ENCODE measurements at regions not wholly inside any gene's neighbourhood (a gene's known extent, or its start where the extent isn't known, plus 50 kb on each side); places are given as distances from the start of the nearest gene placed in this dataset.

DNA sequence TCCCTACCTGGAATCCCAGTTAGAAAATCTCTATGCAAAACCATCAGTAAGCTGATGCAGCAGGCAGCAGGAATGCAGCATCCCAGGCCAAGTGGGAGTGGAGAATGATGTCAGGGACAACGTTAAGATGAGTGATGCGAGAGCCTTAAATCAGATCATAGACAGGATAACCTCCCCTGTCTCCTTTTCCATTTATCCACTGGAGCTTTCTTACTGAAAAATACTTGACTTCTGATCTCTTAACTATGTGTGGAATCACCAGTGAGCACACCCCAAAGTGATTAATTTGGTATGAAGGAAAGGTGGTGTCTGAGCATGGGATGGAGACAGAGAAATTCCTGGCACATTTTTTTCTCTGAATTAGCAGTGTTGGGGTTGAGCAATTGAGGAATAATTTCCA lies 98.0 kb downstream of the RND3 start:
- TF ChIP-seq, protein P1, sequence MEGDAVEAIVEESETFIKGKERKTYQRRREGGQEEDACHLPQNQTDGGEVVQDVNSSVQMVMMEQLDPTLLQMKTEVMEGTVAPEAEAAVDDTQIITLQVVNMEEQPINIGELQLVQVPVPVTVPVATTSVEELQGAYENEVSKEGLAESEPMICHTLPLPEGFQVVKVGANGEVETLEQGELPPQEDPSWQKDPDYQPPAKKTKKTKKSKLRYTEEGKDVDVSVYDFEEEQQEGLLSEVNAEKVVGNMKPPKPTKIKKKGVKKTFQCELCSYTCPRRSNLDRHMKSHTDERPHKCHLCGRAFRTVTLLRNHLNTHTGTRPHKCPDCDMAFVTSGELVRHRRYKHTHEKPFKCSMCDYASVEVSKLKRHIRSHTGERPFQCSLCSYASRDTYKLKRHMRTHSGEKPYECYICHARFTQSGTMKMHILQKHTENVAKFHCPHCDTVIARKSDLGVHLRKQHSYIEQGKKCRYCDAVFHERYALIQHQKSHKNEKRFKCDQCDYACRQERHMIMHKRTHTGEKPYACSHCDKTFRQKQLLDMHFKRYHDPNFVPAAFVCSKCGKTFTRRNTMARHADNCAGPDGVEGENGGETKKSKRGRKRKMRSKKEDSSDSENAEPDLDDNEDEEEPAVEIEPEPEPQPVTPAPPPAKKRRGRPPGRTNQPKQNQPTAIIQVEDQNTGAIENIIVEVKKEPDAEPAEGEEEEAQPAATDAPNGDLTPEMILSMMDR (conservative IDR thresholded peaks at IDR 0.05; ENCODE audit: low read depth, low read length), result no peak
- TF ChIP-seq EZH2 (IDR thresholded peaks at IDR 0.05; ENCODE audit: low read length, unreplicated experiment) (no peak), EZH2phosphoT487 (IDR thresholded peaks at IDR 0.05; ENCODE audit: borderline replicate concordance, low read length) (no peak)

All from PC-3 (cell line).